ENCODE measurements at regions not wholly inside any gene's neighbourhood (a gene's known extent, or its start where the extent isn't known, plus 50 kb on each side); places are given as distances from the start of the nearest gene placed in this dataset.

DNA sequence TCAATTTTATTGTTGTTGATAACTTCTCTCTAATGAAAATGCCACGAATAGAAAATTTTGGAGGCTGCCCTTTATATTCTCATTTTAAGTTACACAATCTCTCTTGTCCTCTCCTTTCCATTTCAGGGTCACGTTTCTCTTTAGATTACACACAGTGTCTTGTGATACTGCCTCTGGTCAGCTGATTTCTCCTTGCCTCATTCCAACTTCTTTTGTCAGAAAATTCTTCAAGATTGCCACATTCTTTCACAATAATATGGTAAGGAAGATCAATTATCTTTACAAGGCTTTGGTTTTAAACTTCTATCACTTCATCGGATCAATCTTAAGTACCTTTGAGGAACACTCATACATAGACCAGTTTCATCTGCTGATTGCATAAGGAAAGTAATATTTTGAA lies 370.3 kb downstream of the RFPL4B start:
- TF ChIP-seq, protein P1, sequence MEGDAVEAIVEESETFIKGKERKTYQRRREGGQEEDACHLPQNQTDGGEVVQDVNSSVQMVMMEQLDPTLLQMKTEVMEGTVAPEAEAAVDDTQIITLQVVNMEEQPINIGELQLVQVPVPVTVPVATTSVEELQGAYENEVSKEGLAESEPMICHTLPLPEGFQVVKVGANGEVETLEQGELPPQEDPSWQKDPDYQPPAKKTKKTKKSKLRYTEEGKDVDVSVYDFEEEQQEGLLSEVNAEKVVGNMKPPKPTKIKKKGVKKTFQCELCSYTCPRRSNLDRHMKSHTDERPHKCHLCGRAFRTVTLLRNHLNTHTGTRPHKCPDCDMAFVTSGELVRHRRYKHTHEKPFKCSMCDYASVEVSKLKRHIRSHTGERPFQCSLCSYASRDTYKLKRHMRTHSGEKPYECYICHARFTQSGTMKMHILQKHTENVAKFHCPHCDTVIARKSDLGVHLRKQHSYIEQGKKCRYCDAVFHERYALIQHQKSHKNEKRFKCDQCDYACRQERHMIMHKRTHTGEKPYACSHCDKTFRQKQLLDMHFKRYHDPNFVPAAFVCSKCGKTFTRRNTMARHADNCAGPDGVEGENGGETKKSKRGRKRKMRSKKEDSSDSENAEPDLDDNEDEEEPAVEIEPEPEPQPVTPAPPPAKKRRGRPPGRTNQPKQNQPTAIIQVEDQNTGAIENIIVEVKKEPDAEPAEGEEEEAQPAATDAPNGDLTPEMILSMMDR (IDR thresholded peaks at IDR 0.05; ENCODE audit: low read depth, low read length), result no peak
- peak; percentile 35 to 42 for DNase-seq (ENCODE audit: low read depth in 2 of 2)
- no peak overlapping the region for H3K4me3 ChIP-seq (replicated peaks in 1 of 2; ENCODE audit: low read depth in 2 of 2, low read length in 2 of 2)

DNA sequence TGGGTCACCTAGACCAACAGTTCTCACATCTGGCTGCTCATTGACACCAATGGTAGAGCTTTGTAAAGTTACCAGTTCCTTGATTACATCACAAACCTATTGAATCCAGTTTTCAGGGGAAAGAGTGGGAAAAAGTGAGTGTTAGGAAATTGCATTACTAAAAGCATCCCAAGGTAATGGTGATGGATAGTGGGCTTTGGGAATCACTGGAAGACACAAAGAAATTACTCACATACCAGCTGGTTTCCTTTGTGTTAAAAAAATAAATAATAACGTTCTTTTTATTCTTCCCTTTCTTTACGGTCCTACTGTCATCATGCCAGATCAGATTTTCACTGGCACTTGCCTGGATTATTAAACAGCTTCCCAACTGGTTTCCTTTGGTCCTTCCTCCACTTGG lies 370.7 kb downstream of the RFPL4B start:
- no peak for DNase-seq (ENCODE audit: low read depth in 2 of 2)
- H3K4me3 ChIP-seq (replicated peaks in 1 of 2; ENCODE audit: low read depth in 2 of 2, low read length in 2 of 2), result no peak overlapping the region
- TF ChIP-seq, protein P1 (IDR thresholded peaks at IDR 0.05; ENCODE audit: low read depth, low read length), result no peak

DNA sequence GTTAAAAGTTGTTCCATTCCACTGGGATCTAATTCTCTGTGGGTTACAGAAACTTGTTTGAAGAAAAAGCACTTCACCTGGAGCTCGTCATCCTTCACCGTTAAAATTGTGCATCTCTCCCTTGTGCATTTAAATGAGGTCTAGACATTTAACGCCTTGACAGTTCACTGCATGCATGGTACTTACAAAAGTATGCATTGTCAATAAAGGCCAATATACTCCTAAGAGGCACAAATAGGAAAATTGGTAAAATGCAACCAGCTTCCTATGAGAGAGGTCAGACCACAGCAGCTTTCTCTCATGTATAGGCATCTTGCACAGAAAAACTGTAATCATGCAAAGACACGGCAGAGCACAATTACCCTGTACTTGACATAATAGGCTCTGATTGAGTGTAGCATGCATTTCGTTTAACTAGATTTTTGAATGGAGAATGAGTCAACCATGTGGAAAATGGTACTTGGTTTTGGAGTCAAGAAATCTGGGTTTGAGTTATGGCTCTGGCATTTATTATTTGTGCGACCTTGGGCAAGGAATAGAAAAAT lies 378.5 kb downstream of the RFPL4B start:
- TF ChIP-seq, protein P1 (IDR thresholded peaks at IDR 0.05; ENCODE audit: low read depth, low read length), result no peak
- no peak overlapping the region for H3K4me3 ChIP-seq (replicated peaks in 1 of 2; ENCODE audit: low read depth in 2 of 2, low read length in 2 of 2)
- DNase-seq (ENCODE audit: low read depth in 2 of 2), result no peak

DNA sequence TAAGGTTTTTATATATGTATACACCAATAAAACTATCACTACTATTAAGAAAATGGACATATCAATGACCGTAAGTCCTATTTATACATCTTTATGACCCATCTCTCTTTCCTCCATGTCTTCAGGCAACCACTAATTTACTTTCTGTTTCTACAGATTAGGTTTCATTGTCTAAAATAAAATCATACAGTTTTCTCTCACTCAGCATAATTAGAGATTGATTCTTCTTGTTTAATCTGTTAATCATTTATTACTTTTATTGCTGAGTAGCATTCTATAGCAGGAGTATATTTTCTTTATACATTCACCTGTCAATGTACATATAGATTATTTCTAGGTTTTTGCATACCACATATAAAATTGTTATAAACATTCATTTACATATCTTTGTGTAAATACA lies 388.0 kb downstream of the RFPL4B start:
- no peak overlapping the region for H3K4me3 ChIP-seq (replicated peaks in 1 of 2; ENCODE audit: low read depth in 2 of 2, low read length in 2 of 2)
- no peak for DNase-seq (ENCODE audit: low read depth in 2 of 2)
- TF ChIP-seq, protein P1 (IDR thresholded peaks at IDR 0.05; ENCODE audit: low read depth, low read length), result no peak

DNA sequence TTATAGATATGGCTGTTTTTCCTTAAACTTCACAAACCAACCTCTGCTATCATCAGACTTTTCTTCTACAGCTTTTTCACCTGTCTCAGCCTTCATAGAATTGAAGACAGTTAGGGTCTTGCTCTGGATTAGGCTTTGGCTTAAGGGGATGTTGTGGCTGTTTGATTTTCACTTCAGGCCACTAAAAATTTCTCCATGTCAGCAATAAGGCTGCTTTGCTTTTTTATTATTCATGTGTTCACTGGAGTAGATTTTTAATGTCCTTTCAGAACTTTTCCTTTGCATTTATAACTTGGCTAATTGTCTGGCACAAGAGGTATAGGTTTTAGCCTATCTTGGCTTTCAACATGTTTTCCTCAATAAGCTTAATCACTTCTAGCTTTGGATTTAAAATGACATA lies 392.6 kb downstream of the RFPL4B start:
- DNase-seq (ENCODE audit: low read depth in 2 of 2), result no peak
- TF ChIP-seq, protein P1 (IDR thresholded peaks at IDR 0.05; ENCODE audit: low read depth, low read length), result no peak
- H3K4me3 ChIP-seq (replicated peaks in 1 of 2; ENCODE audit: low read depth in 2 of 2, low read length in 2 of 2), result no peak overlapping the region

DNA sequence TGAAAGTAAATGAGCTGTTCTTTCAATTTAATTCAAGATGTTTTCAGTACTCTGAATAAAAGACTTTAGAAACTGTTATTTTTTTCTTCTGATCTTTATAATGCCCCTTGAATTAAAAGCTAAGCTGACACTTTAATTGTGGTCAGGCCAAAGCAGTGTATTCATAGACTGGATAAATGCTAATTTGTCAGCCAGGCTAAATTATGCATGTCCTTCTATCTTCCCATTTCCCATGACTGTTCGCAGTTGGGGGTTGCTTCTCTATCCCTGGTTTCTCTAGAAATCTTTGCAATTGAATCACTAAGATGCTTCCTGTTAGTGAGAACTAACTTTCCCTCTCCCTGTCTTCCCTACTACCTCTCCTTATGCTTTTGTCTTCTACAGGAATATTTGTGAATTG lies 396.2 kb downstream of the RFPL4B start:
- TF ChIP-seq, protein P1 (IDR thresholded peaks at IDR 0.05; ENCODE audit: low read depth, low read length), result no peak
- no peak overlapping the region for H3K4me3 ChIP-seq (replicated peaks in 1 of 2; ENCODE audit: low read depth in 2 of 2, low read length in 2 of 2)
- no peak for DNase-seq (ENCODE audit: low read depth in 2 of 2)

DNA sequence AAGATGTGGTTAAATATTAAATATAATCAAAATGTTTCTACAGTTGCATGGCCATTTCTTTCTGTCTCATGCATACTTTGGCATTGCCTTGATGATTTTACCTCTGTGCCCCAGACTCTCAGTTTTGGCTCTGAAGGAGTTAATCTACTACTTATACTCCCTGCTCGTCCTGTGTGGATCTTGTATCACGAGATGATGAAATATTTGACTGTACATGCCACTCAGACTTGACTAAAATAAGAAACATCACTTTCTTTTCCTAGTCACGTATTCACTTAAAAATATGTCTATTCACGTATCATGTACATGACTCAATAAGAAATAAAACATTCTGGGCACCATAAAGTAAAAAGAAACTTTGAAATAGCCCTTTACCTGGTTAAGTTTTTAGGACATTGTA lies 397.7 kb downstream of the RFPL4B start:
- TF ChIP-seq, protein P1 (IDR thresholded peaks at IDR 0.05; ENCODE audit: low read depth, low read length), result no peak
- DNase-seq (ENCODE audit: low read depth in 2 of 2), result peak in 1 of 2 donors; percentile 8
- no peak overlapping the region for H3K4me3 ChIP-seq (replicated peaks in 1 of 2; ENCODE audit: low read depth in 2 of 2, low read length in 2 of 2)

Measured in cardiac fibroblast (primary cell).